Tongue (tissue), 1 donor: ENCODE measurements at regions not wholly inside any gene's neighbourhood (a gene's known extent, or its start where the extent isn't known, plus 50 kb on each side); places are given as distances from the start of the nearest gene placed in this dataset.
A peak's percentile ranks its signal among the peaks of the same experiment; 100 is the strongest.
"Not testable (repeated sequence)": the region's sequence is repeated elsewhere in the genome, so short reads cannot be mapped to it uniquely, and the experiment has no call there.

Source experiments
- DNase-seq: peaks from one replicate; pipeline ENCODE4 v3.0.0-alpha.2; 2015

GRCh38 chr1:100597061-100597741 is 59.3 kb downstream of the GPR88 start:
- no peak for DNase-seq

GRCh38 chr1:100597784-100598183 is 59.8 kb downstream of the GPR88 start:
- DNase-seq, result peak; percentile 5

- DNase-seq, result not testable (repeated sequence)
Observed at GRCh38 chr1:100600377-100600776, 62.4 kb downstream of the GPR88 start.

- DNase-seq, result not testable (repeated sequence)
Observed at GRCh38 chr1:100602028-100602427, 64.1 kb downstream of the GPR88 start.

GRCh38 chr1:100604372-100604771 is 66.4 kb downstream of the GPR88 start:
- DNase-seq, result no peak

GRCh38 chr1:100606438-100606837 is 68.5 kb downstream of the GPR88 start:
- DNase-seq, result peak; percentile 56

- no peak for DNase-seq
Observed at GRCh38 chr1:100607628-100608240, 69.8 kb downstream of the GPR88 start.

- DNase-seq, result no peak
Observed at GRCh38 chr1:100609849-100610248, 71.9 kb downstream of the GPR88 start.

- no peak for DNase-seq
Observed at GRCh38 chr1:100611086-100611485, 73.1 kb downstream of the GPR88 start.

GRCh38 chr1:100612540-100612939 is 74.6 kb downstream of the GPR88 start:
- DNase-seq, result no peak

GRCh38 chr1:100613817-100614559 is 76.0 kb downstream of the GPR88 start:
- DNase-seq, result no peak

GRCh38 chr1:100614570-100614969 is 76.6 kb downstream of the GPR88 start:
- DNase-seq, result no peak

- no peak for DNase-seq
Observed at GRCh38 chr1:100615686-100616085, 77.7 kb downstream of the GPR88 start.

- DNase-seq, result no peak
Observed at GRCh38 chr1:100616121-100616621, 78.2 kb downstream of the GPR88 start.

- no peak for DNase-seq
Observed at GRCh38 chr1:100622037-100622436, 84.1 kb downstream of the GPR88 start.

- peak; percentile 39 for DNase-seq
Observed at GRCh38 chr1:100622506-100622905, 84.6 kb downstream of the GPR88 start.

- DNase-seq, result no peak
Observed at GRCh38 chr1:100622966-100623762, 85.2 kb downstream of the GPR88 start.

GRCh38 chr1:100624886-100625610 is 87.1 kb downstream of the GPR88 start:
- DNase-seq, result no peak

- DNase-seq, result no peak
Observed at GRCh38 chr1:100626397-100626796, 88.5 kb downstream of the GPR88 start.

GRCh38 chr1:100627054-100627716 is 89.2 kb downstream of the GPR88 start:
- DNase-seq, result no peak

- no peak for DNase-seq
Observed at GRCh38 chr1:100627936-100628335, 90.0 kb downstream of the GPR88 start.
